ENCODE measurements at regions not wholly inside any gene's neighbourhood (a gene's known extent, or its start where the extent isn't known, plus 50 kb on each side); places are given as distances from the start of the nearest gene placed in this dataset.

DNA sequence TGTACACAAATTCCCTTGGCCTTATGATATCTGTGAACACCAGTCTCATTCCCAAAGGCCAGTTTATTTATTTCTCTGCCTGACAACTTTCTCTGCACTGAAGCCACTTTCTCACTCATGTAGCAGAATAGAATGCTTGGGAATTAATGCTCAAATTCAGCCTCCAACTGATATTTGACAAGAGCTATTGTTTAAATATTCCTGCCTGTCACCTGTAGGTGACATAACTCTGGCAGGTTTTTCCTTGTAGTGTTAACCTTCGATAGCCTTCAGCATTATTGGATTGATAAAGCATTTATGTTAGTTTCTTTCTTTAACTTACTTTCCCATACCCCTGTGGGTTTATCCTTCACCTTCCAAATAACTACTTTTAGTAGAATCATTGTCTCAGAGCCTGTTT lies 1183.2 kb upstream of the ADGRB3 start:
- TF ChIP-seq CTCF (IDR thresholded peaks at IDR 0.05; ENCODE audit: low read depth, low read length) (no peak), EZH2phosphoT487 (IDR thresholded peaks at IDR 0.05; ENCODE audit: low read depth) (no peak)
